Stimulated activated naive B cell treated with anti-CD40 and anti-IgM and Interleukin-4, amounts not matched to agents 10 μg/mL and 1 μg/mL and 100 μg/mL, for 72 hours (primary cell): ENCODE measurements at regions not wholly inside any gene's neighbourhood (a gene's known extent, or its start where the extent isn't known, plus 50 kb on each side); places are given as distances from the start of the nearest gene placed in this dataset.
"Not testable (repeated sequence)": the region's sequence is repeated elsewhere in the genome, so short reads cannot be mapped to it uniquely, and the experiment has no call there.

Experiments used
- ATAC-seq, 2 donors: fragments of 150-1000 bp; cut with Tn5 transposase; replicated peaks; 2 replicates each; pipeline ENCODE4 v1.10.0; 2021; ENCODE audit warnings: moderate library complexity in 1 of 2
- DNase-seq: peaks from one replicate; pipeline ENCODE4 v3.0.0; 2021
- H3K27ac Mint-ChIP-seq: one replicate; pipeline ENCODE4 v1.8.0; 2022; ENCODE audit warnings: mild to moderate bottlenecking, mixed read lengths
- H3K27me3 Mint-ChIP-seq, 2 donors: one replicate each; pipeline ENCODE4 v1.8.0; 2022; ENCODE audit warnings: mixed read lengths in 2 of 2
- H3K36me3 Mint-ChIP-seq, 2 donors: one replicate each; pipeline ENCODE4 v1.8.0; 2022; ENCODE audit warnings: mixed read lengths in 2 of 2, mild to moderate bottlenecking in 1 of 2
- H3K4me1 Mint-ChIP-seq, 2 donors: one replicate each; pipeline ENCODE4 v1.8.0; 2022; ENCODE audit warnings: mixed read lengths in 2 of 2, mild to moderate bottlenecking in 1 of 2
- H3K4me3 Mint-ChIP-seq, 2 donors: one replicate each; pipeline ENCODE4 v1.8.0; 2022; ENCODE audit warnings: mild to moderate bottlenecking in 2 of 2, mixed read lengths in 2 of 2, moderate library complexity in 1 of 2
- H3K9me3 Mint-ChIP-seq, 2 donors: one replicate each; pipeline ENCODE4 v1.8.0; 2022; ENCODE audit warnings: mixed read lengths in 2 of 2, mild to moderate bottlenecking in 1 of 2

- not testable (repeated sequence) for H3K4me3 Mint-ChIP-seq, H3K27ac Mint-ChIP-seq, DNase-seq, ATAC-seq, H3K4me1 Mint-ChIP-seq, H3K27me3 Mint-ChIP-seq, H3K36me3 Mint-ChIP-seq
- H3K9me3 Mint-ChIP-seq = peaks cover 11 to 12% of the 10 kb centered on the region in 2 donors
Measured at GRCh38 chr16:46394149-46394548, 227.0 kb downstream of the SHCBP1 start.

- DNase-seq = peak; percentile 62
- H3K36me3 Mint-ChIP-seq, H3K27me3 Mint-ChIP-seq, H3K4me3 Mint-ChIP-seq, ATAC-seq, H3K27ac Mint-ChIP-seq, H3K4me1 Mint-ChIP-seq: not testable (repeated sequence)
- peaks cover 11 to 12% of the 10 kb centered on the region in 2 donors for H3K9me3 Mint-ChIP-seq
Measured at GRCh38 chr16:46392930-46393722, 228.1 kb downstream of the SHCBP1 start.

DNA sequence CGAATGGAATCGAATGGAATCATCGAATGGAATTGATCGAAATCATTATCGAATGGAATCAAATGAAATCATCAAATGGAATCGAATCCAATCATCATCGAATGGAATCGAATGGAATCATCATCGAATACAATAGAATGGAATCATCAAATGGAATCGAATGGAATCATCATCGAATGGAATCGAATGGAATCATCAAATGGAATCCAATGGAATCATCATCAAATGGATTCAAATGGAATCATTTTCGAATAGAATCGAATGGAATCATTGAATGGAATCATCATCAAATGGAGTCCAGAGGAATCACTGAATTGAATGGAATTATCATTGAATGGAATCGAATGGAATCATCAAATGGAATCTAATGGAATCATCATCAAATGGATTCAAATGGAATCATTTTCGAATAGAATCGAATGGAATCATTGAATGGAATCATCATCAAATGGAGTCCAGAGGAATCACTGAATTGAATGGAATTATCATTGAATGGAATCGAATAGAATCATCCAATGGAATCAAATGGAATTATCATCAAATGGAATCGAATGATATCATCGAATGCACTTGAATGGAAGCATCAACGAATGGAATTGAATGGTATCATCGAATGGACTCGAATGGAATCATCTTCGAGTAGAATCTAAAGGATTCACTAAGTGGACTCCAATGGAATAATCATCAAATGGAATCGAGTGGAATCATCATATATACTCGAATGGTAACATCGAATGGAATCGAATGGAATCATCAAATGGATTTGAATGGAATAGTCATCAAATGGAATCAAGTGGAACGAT lies 230.3 kb downstream of the SHCBP1 start:
- H3K27me3 Mint-ChIP-seq, H3K4me3 Mint-ChIP-seq, H3K27ac Mint-ChIP-seq, H3K4me1 Mint-ChIP-seq: not testable (repeated sequence)
- DNase-seq (peak; percentile 85), ATAC-seq (peak in 1 of 2 donors; percentile 7)
- Mint-ChIP-seq H3K36me3 (peaks cover 11 to 14% of the 10 kb centered on the region in 2 donors), H3K9me3 (peaks cover 15 to 20% of the 10 kb centered on the region in 2 donors)

DNA sequence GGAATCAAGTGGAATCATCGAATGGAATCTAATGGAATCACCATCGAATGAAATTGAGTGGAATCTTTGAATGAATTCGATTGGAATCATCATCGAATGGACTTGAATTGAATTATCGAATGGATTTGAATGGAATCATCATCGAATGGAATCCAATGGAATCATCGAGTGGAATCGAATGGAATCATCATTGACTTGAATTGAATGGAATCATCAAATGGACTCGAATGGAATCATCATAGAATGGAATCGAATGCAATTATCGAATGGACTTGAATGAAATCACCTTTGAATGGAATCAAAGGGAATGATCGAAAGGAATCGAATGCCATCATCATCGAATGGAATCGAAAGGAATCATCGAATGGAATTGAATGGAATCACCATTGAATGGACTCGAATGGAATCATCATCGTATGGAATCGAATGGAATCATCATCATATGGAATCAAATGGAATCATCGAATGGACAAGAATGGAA lies 231.6 kb downstream of the SHCBP1 start:
- Mint-ChIP-seq H3K9me3 (peaks cover 12 to 16% of the 10 kb centered on the region in 2 donors), H3K36me3 (peaks cover 8 to 11% of the 10 kb centered on the region in 2 donors)
- ATAC-seq, H3K4me3 Mint-ChIP-seq, H3K4me1 Mint-ChIP-seq, H3K27ac Mint-ChIP-seq, H3K27me3 Mint-ChIP-seq: not testable (repeated sequence)
- DNase-seq = peak; percentile 100

DNA sequence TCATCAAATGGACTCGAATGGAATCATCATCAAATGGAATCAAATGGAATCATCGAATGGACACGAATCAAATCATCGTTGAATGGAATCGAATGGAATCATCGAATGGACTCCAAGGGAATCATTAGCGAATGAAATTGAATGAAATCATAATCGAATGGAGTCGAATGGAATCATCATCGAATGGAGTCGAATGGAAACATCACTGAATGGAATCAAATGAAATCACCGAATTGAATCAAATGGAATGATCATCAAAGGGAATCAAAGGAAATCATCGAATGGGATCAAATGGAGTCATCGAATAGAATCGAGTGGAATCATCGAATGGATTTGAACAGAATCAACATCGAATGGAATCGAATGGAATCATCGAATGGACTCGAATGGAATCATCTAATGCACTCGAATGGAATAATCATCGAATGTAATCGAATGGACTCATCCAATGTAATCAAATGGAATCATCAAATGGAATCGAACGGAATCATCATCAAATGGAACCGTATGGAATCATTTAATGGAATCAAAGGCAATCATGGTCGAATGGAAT lies 232.2 kb downstream of the SHCBP1 start:
- H3K4me1 Mint-ChIP-seq, H3K27me3 Mint-ChIP-seq, ATAC-seq, H3K27ac Mint-ChIP-seq, H3K4me3 Mint-ChIP-seq: not testable (repeated sequence)
- DNase-seq = peak; percentile 76
- peaks cover 7 to 11% of the 10 kb centered on the region in 2 donors for H3K36me3 Mint-ChIP-seq
- H3K9me3 Mint-ChIP-seq = peaks cover 12 to 16% of the 10 kb centered on the region in 2 donors

- H3K27me3 Mint-ChIP-seq, H3K4me3 Mint-ChIP-seq, H3K27ac Mint-ChIP-seq, H3K4me1 Mint-ChIP-seq, ATAC-seq: not testable (repeated sequence)
- H3K9me3 Mint-ChIP-seq = peaks cover 12 to 15% of the 10 kb centered on the region in 2 donors
- DNase-seq = peak; percentile 47
- peaks cover 7 to 11% of the 10 kb centered on the region in 2 donors for H3K36me3 Mint-ChIP-seq
Measured at GRCh38 chr16:46388354-46388753, 232.8 kb downstream of the SHCBP1 start.

DNA sequence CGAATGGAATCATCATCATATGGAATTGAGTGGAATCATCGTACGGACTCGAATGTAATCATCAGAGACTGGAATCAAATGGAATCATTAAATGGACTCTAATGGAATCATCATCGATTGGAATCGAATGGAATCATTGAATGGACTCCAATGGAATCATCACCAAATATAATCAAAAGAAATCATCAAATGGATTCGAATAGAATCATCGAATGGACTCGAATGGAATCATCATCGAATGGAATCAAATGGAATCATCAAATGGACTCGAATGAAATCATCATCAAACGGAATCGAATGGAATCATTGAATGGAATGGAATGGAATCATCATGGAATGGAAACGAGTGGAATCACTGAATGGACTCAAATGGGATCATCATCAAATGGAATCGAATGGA lies 233.5 kb downstream of the SHCBP1 start:
- Mint-ChIP-seq H3K36me3 (peaks cover 7 to 12% of the 10 kb centered on the region in 2 donors), H3K9me3 (peaks cover 12 to 17% of the 10 kb centered on the region in 2 donors)
- H3K4me3 Mint-ChIP-seq, H3K27me3 Mint-ChIP-seq, H3K27ac Mint-ChIP-seq, ATAC-seq, H3K4me1 Mint-ChIP-seq: not testable (repeated sequence)
- DNase-seq = peak; percentile 98

DNA sequence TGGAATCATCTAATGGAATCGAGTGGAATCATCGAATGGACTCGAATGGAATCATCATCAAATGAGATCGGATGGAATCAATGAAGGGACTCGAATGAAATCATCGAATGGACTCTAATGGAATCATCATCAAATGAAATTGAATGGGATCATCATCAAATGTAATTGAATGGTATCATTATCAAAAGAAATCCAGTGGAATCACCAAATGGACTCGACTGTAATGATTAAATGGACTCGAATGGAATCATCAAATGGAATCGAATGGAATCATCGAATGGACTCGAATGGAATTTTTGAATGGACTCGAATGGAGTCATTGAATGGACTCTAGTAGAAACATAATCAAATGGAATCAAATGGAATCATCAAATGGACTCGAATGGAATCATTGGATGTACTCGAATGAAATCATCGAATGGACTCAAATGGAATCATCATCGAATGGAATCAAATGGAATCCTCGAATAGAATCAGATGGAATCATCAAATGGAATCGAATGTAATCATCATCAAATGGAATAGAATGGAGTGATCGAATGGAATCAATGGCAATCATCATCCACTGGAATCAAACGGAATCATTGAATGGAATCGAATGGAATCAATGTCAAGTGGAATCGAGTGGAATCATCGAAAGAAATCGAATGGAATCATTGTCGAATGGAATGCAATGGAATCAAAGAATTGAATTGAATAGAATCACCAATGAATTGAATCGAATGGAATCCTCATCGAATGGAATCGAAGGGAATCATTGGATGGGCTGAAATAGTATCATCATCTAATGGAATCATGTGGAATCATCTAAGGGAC lies 234.2 kb downstream of the SHCBP1 start:
- DNase-seq (peak; percentile 78), ATAC-seq (peak; percentile 10 to 11)
- not testable (repeated sequence) for H3K4me3 Mint-ChIP-seq, H3K27ac Mint-ChIP-seq, H3K27me3 Mint-ChIP-seq, H3K4me1 Mint-ChIP-seq
- Mint-ChIP-seq H3K36me3 (peaks cover 7 to 12% of the 10 kb centered on the region in 2 donors), H3K9me3 (peaks cover 14 to 18% of the 10 kb centered on the region in 2 donors)

- H3K36me3 Mint-ChIP-seq = peaks cover 7 to 11% of the 10 kb centered on the region in 2 donors
- H3K27ac Mint-ChIP-seq, H3K4me3 Mint-ChIP-seq, H3K4me1 Mint-ChIP-seq, ATAC-seq, H3K27me3 Mint-ChIP-seq, DNase-seq: not testable (repeated sequence)
- peaks cover 12 to 18% of the 10 kb centered on the region in 2 donors for H3K9me3 Mint-ChIP-seq
Measured at GRCh38 chr16:46386110-46386771, 234.9 kb downstream of the SHCBP1 start.

DNA sequence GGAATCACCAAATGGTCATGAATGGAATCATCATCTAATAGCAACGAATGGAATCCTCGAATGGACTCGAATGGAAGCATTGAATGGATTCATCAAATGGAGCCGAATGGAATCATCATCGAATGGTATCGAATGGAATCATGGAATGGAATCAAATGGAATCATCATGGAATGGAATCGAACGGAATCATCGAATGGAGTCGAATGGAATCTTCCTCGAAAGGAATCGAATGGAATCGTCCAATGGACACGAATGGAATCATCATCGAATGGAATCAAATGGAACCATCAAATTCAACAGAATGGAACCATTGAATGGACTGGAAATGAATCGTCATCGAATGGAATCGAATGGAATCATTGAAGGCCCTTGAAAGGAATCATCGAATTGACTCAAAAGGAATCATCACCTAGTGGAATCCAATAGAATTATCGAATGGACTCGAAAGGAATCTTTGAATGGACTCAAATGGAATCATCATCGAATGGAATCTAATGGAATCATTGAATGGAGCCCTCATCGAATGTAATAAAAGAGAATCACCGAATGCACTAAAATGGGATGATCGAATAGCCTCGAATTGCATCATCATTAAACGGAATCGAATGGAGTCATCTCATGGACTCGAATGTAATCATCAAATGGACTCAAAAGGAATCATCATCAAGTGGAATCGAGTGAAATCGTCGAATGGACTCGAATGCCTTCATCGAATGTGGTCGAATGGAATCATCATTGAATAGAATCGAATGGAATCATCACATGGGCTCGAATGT lies 236.7 kb downstream of the SHCBP1 start:
- not testable (repeated sequence) for H3K27ac Mint-ChIP-seq, H3K4me3 Mint-ChIP-seq, H3K36me3 Mint-ChIP-seq, H3K4me1 Mint-ChIP-seq, H3K27me3 Mint-ChIP-seq, ATAC-seq
- DNase-seq = peak; percentile 67
- H3K9me3 Mint-ChIP-seq = peaks cover 10 to 15% of the 10 kb centered on the region in 2 donors

DNA sequence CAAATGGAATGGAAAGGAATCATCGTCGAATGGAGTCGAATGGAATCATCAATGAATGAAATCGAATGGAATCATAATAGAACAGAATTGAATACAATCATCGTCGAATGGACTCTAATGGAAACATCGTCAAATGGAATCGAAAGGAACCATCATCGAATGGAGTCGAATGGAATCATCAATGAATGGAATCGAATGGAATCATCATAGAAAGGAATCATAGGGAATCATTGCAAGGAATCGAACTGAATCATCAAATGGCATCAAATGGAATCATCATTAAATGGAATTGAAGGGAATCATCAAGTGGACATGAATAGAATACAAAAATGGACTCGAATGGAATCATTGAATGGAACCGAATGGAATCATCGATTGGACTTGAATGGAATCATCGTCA lies 237.6 kb downstream of the SHCBP1 start:
- peaks cover 10 to 15% of the 10 kb centered on the region in 2 donors for H3K9me3 Mint-ChIP-seq
- ATAC-seq, H3K4me1 Mint-ChIP-seq, H3K27ac Mint-ChIP-seq, DNase-seq, H3K27me3 Mint-ChIP-seq, H3K36me3 Mint-ChIP-seq, H3K4me3 Mint-ChIP-seq: not testable (repeated sequence)

GRCh38 chr16:46382791-46383541 lies 238.2 kb downstream of the SHCBP1 start:
- not testable (repeated sequence) for H3K36me3 Mint-ChIP-seq, H3K27ac Mint-ChIP-seq, H3K4me1 Mint-ChIP-seq, H3K4me3 Mint-ChIP-seq, DNase-seq, H3K27me3 Mint-ChIP-seq, ATAC-seq
- peaks cover 10 to 15% of the 10 kb centered on the region in 2 donors for H3K9me3 Mint-ChIP-seq
